IPS DF 6.9 (cell line): ENCODE measurements at regions not wholly inside any gene's neighbourhood (a gene's known extent, or its start where the extent isn't known, plus 50 kb on each side); places are given as distances from the start of the nearest gene placed in this dataset.
"Not testable (repeated sequence)": the region's sequence is repeated elsewhere in the genome, so short reads cannot be mapped to it uniquely, and the experiment has no call there.

Experiments used
- DNase-seq: peaks from one replicate; pipeline ENCODE4 v3.0.0-alpha.2; 2013; ENCODE audit warnings: low read depth, low spot score
- H3K27ac ChIP-seq: one replicate; pipeline ENCODE4 v1.5.1; 2013; ENCODE audit warnings: low read length, control low read depth
- H3K27me3 ChIP-seq: 2 replicates; pipeline ENCODE4 v1.6.1; 2013; ENCODE audit warnings: mild to moderate bottlenecking, low read length; ENCODE audit not compliant: control insufficient read depth, insufficient read depth
- H3K36me3 ChIP-seq: 2 replicates; pipeline ENCODE4 v1.6.1; 2013; ENCODE audit warnings: low read length; ENCODE audit not compliant: control insufficient read depth, insufficient read depth
- H3K4me1 ChIP-seq: 2 replicates; pipeline ENCODE4 v1.6.1; 2013; ENCODE audit warnings: low read length; ENCODE audit not compliant: control insufficient read depth, insufficient read depth
- H3K4me3 ChIP-seq: 2 replicates; pipeline ENCODE4 v1.5.1; 2013; ENCODE audit warnings: mild to moderate bottlenecking, low read length
- H3K9me3 ChIP-seq: 2 replicates; pipeline ENCODE4 v1.6.1; 2013; ENCODE audit warnings: low read length, inconsistent platforms; ENCODE audit not compliant: control insufficient read depth, insufficient read depth
- WGBS: extraction: QIAGEN DNeasy Blood & Tissue Kit; methylation state at CpG from one replicate; pipeline ENCODE4 v1.1.7; 2013; ENCODE audit warnings: mixed read lengths, missing lambda C conversion rate; ENCODE audit not compliant: insufficient read length, insufficient coverage; 5-methylcytosine and 5-hydroxymethylcytosine counted together

- no CpG with 5 or more reads among the region's 1 CpG for WGBS
- H3K27me3 ChIP-seq, result no peaks in the 10 kb centered on the region
Measured at GRCh38 chr3:106981392-106981791, 395.8 kb upstream of the CCDC54 start.

DNA sequence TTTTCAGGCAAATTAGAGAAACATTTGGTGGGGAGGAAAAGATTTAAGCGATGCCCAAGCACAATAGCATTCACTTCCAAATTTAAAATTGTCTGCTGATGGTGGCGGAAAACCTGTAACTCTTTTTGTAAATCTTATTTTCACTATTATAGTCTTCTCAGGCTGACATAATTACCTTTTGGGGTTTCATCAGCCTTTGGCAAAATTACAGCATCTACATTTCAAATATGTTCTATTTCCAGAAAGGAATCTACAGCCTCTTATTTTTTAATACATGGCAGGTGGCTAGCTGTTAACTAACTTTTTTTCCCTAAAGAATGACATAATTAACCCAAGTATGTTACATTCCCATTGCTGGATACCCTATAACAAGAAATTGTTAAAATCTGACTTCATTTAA is 391.5 kb upstream of the CCDC54 start:
- H3K36me3 ChIP-seq, result no peaks in the 10 kb centered on the region
- WGBS, result no CpG with 5 or more reads among the region's 2 CpGs
- H3K27me3 ChIP-seq, result no peaks in the 10 kb centered on the region
- no peak overlapping the region for H3K27ac ChIP-seq
- no peak for DNase-seq
- no peaks in the 10 kb centered on the region for H3K9me3 ChIP-seq
- H3K4me3 ChIP-seq, result no peak overlapping the region
- H3K4me1 ChIP-seq, result no peaks in the 10 kb centered on the region

More at GRCh38 chr3:106981392-106981791, 395.8 kb upstream of the CCDC54 start:
- H3K9me3 ChIP-seq, result no peaks in the 10 kb centered on the region
- DNase-seq, result no peak
- no peaks in the 10 kb centered on the region for H3K36me3 ChIP-seq
- H3K27ac ChIP-seq, result no peak overlapping the region
- H3K4me3 ChIP-seq, result no peak overlapping the region
- H3K4me1 ChIP-seq, result no peaks in the 10 kb centered on the region

- not testable (repeated sequence) for DNase-seq, H3K36me3 ChIP-seq, H3K27me3 ChIP-seq, H3K27ac ChIP-seq, H3K9me3 ChIP-seq, H3K4me3 ChIP-seq, H3K4me1 ChIP-seq
- no CpG with 5 or more reads among the region's 21 CpGs for WGBS
Measured at GRCh38 chr3:106998841-106999682, 378.2 kb upstream of the CCDC54 start.

GRCh38 chr3:107001635-107002034 is 375.6 kb upstream of the CCDC54 start:
- no peaks in the 10 kb centered on the region for H3K27me3 ChIP-seq
- H3K9me3 ChIP-seq, result no peaks in the 10 kb centered on the region; the same call in 1 of the 2 replicates
- 100% methylated on average over 1 of the region's 2 CpGs for WGBS
- DNase-seq, result no peak
- no peaks in the 10 kb centered on the region for H3K36me3 ChIP-seq
- H3K27ac ChIP-seq, result no peak overlapping the region
- H3K4me3 ChIP-seq, result no peak overlapping the region
- no peaks in the 10 kb centered on the region for H3K4me1 ChIP-seq

DNA sequence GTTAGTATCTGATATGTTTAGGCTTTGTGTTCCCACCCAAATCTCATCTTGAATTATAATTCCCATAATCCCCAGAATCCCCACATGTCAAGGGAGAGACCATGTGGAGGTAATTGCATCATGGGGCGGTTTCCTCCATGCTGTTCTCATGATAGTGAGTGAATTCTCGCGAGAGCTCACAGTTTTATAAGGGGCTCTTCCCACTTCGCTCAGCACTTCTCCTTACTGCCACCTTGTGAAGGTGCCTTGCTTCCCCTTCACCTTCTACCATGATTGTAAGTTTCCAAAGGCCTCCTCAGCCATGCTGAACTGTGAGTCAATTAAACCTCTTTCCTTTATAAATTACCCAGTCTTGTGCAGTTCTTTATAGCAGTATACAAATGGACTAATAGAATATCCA is 371.9 kb upstream of the CCDC54 start:
- H3K36me3 ChIP-seq, H3K27ac ChIP-seq, H3K27me3 ChIP-seq, H3K4me1 ChIP-seq, H3K9me3 ChIP-seq, H3K4me3 ChIP-seq: not testable (repeated sequence)
- no CpG with 5 or more reads among the region's 4 CpGs for WGBS
- peak; percentile 9 for DNase-seq

- no peak for DNase-seq
- Histone ChIP-seq H3K36me3 (no peaks in the 10 kb centered on the region), H3K27ac (no peak overlapping the region), H3K27me3 (no peaks in the 10 kb centered on the region), H3K9me3 (no peaks in the 10 kb centered on the region), H3K4me1 (no peaks in the 10 kb centered on the region), H3K4me3 (no peak overlapping the region)
- no CpG with 5 or more reads among the region's 1 CpG for WGBS
Measured at GRCh38 chr3:107008213-107008612, 369.0 kb upstream of the CCDC54 start.

DNA sequence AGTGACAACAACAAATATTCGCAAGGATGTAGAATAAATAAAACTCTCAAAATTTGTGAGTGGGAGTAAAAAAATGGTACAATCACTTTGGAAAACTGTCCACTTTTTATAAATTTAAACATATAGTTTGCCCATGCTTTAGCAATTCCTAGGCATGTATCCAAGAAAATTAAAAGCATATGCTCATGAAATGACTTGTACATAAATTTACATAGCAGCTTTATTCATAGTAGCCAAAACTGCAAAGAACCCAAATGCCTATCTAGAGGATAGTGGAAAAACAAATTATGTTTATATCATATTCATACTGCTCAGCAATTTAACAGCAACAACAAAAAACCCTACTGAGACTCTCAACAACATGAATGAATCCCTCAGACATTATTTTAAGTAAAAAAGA is 363.6 kb upstream of the CCDC54 start:
- Histone ChIP-seq H3K27me3 (no peaks in the 10 kb centered on the region), H3K4me1 (no peaks in the 10 kb centered on the region), H3K4me3 (no peak overlapping the region), H3K9me3 (no peaks in the 10 kb centered on the region), H3K36me3 (no peaks in the 10 kb centered on the region), H3K27ac (no peak overlapping the region)
- no CpG with 5 or more reads among the region's 1 CpG for WGBS
- no peak for DNase-seq

GRCh38 chr3:107024551-107025026 is 352.6 kb upstream of the CCDC54 start:
- DNase-seq, result no peak
- H3K4me1 ChIP-seq, result no peaks in the 10 kb centered on the region
- no peak overlapping the region for H3K4me3 ChIP-seq
- no peaks in the 10 kb centered on the region for H3K9me3 ChIP-seq
- H3K27me3 ChIP-seq, result no peaks in the 10 kb centered on the region
- no CpG with 5 or more reads among the region's 2 CpGs for WGBS
- H3K27ac ChIP-seq, result no peak overlapping the region
- no peaks in the 10 kb centered on the region for H3K36me3 ChIP-seq

- H3K36me3 ChIP-seq, result no peaks in the 10 kb centered on the region
- no peaks in the 10 kb centered on the region for H3K4me1 ChIP-seq
- WGBS, result no CpG with 5 or more reads among the region's 3 CpGs
- no peak overlapping the region for H3K27ac ChIP-seq
- H3K27me3 ChIP-seq, result no peaks in the 10 kb centered on the region
- no peak overlapping the region for H3K4me3 ChIP-seq
- no peak for DNase-seq
- no peaks in the 10 kb centered on the region for H3K9me3 ChIP-seq
Measured at GRCh38 chr3:107025961-107026360, 351.3 kb upstream of the CCDC54 start.

DNA sequence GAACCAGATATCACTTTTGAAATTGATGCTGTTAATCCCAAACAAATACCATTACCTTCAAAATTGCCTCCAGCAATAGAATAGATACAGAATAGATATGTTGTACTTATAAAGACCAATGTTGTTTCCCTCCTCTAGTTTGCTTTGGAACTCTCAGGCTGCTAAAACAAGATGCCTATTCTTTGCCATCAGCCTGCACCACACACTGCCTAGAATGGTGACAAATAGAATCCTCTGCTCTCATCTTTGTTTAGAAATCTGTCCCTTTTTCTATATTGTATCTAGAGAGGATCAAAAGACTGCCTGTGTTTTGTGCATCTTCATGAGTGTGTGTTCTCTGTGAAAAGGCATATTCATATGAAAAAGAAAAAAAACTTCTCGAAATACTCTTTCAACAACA is 349.2 kb upstream of the CCDC54 start:
- Histone ChIP-seq H3K36me3 (no peaks in the 10 kb centered on the region), H3K4me3 (no peak overlapping the region), H3K9me3 (no peaks in the 10 kb centered on the region), H3K27me3 (no peaks in the 10 kb centered on the region), H3K4me1 (no peaks in the 10 kb centered on the region), H3K27ac (no peak overlapping the region)
- DNase-seq, result no peak
- WGBS, result no CpG with 5 or more reads among the region's 1 CpG

DNA sequence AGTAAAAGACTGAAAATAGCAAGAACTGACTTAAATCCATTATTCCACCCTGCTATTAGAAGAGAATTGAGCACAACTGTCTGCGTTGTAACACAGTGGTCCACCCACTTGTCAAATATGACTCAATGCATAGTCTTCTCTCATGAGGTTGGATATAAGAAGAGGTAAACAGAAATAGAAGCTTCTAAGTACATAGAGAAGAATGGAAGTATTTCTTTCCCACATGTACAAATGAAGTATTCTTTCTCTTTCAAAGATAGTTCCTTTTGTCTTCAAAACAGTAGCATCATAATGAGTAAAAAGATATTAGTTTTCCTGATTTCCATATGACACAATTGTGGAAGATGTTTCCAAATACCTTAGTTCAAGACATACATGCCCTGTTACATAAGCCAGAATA is 348.6 kb upstream of the CCDC54 start:
- Histone ChIP-seq H3K27me3 (no peaks in the 10 kb centered on the region), H3K9me3 (no peaks in the 10 kb centered on the region), H3K36me3 (no peaks in the 10 kb centered on the region), H3K4me3 (no peak overlapping the region), H3K27ac (no peak overlapping the region), H3K4me1 (no peaks in the 10 kb centered on the region)
- no CpG with 5 or more reads among the region's 1 CpG for WGBS
- DNase-seq, result no peak
